NCI-H526 (cell line): ENCODE measurements at regions not wholly inside any gene's neighbourhood (a gene's known extent, or its start where the extent isn't known, plus 50 kb on each side); places are given as distances from the start of the nearest gene placed in this dataset.
"Not testable (repeated sequence)": the region's sequence is repeated elsewhere in the genome, so short reads cannot be mapped to it uniquely, and the experiment has no call there.

ENCODE experiments used
- DNase-seq, 2 experiments: peaks; one replicate each; lab custom pipeline; 2025; lab: John Stamatoyannopoulos, UW

DNA sequence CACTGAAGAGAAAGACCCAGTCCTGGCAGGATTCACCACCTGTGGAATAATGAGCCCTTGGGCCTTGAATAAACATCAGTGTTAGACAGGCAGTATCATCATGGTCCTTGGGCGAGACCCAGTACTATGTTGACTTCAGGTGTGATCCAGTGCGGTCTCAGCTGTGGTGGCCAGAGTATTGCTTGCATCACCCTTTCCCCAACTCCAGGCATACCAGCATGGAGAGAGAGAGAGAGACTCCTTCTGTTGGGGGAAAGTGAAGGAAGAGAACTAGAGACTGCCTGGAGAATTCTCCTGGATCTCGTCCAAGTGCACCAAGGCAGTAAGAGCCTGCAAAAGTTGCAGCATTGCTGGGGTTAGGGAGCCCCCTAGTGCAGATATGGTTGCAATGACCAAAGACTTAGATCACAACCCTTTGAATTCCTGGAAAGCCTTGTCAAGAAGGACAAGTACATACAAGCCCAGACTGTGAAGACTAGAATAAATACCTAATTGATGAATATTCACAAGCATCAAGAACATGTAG lies 61.1 kb upstream of the VAMP7 start:
- peak; percentile 93 to 96 for DNase-seq

DNA sequence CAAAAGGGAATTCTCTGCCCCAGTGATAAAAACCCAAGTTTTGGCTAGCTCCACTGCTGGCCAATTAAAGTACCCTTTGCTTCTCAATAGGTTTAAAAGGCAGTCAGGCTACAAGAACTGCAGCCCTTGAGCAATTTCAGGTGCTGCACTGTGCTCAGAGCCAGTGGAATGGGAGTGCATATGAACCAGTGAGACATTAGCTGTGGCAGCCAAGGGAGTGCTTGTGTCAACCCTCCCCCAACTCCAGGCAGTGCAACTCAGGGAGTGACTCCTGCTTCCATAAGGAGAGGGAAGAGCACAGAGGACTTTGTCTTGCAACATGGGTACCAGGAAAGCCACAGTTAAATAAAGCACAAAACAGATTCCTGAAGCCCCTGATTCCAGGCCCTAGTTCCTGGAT lies 61.6 kb upstream of the VAMP7 start:
- peak in 1 of 2 experiments; percentile 37 for DNase-seq

DNA sequence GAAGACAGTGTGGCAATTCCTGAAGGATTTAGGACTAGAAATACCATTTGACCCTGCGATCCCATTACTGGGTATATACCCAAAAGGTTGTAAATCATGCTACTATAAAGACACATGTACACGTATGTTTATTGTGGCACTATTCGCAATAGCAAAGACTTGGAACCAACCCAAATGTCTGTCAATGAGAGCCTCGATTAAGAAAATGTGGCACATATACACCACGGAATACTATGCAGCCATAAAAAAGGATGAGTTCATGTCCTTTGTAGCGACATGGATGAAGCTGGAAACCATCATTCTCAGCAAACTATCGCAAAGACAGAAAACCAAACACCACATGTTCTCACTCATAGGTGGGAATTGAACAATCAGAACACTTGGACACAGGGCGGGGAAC lies 66.8 kb upstream of the VAMP7 start:
- not testable (repeated sequence) for DNase-seq

DNA sequence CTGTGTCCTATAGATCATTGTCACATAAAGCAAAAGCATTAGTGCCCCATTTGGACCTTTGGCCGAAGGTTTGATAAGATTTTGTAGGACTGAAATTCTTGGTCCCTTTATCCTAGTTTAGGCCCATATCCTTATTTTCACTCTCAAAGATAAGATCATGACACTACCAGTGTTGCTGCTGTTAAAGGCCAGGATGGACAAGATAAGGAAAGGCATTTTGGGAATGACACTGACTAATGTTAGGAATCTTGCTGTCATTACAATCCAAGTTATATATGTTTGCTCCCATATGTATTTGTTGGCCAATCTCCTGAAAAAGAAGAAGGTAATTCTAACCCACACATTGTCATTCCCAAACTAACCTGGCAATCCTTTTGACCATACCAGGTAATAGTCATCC lies 101.3 kb upstream of the VAMP7 start:
- DNase-seq, result no peak

DNA sequence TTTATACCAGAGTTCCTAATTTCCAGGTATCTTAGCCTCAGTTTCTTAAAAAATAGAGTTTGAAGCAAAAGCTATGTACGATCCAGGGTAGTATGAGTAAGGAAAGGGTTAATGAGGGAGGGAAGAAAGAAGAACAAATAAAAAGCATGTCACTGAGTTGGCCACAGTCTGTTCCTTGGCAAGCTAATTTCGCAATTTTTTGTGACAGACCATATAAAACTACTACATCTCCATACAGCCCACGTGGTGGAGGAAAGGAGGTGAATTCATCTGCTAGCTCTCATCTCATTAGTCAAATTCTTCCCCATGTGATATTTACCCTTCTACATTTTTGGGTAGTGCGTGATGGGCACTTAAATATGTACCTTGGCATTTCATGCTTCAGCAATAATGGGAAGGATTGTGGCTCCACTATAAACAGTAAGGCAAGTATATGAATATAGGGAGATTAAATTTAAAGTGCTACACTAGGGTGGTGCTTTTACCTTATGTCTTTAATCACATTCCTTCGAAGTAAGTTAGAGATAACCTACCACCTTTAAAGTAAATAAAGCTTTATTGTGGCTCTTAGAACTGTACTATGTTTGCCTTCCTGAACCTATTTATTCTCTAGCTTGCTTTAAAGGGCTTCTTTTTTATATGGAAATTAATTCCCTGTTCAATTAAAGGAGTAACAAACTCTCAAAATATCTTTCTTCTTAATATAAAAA lies 102.1 kb upstream of the VAMP7 start:
- DNase-seq, result peak; percentile 41 to 43

DNA sequence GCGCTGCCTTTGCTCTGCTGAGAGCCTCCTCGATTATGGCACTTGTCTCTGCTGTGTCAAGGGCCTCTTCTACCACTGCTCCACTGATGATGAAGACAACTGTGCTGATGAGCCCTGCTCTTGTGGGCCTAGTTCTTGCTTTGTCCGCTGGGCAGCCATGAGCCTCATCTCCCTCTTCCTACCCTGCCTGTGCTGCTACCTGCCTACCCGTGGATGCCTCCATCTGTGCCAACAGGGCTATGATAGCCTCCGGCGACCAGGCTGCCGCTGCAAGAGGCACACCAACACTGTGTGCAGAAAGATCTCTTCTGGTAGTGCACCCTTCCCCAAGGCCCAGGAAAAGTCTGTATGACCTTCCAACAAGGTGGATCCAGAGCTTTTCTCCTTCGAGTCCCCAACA lies 106.8 kb upstream of the VAMP7 start:
- no peak for DNase-seq

DNA sequence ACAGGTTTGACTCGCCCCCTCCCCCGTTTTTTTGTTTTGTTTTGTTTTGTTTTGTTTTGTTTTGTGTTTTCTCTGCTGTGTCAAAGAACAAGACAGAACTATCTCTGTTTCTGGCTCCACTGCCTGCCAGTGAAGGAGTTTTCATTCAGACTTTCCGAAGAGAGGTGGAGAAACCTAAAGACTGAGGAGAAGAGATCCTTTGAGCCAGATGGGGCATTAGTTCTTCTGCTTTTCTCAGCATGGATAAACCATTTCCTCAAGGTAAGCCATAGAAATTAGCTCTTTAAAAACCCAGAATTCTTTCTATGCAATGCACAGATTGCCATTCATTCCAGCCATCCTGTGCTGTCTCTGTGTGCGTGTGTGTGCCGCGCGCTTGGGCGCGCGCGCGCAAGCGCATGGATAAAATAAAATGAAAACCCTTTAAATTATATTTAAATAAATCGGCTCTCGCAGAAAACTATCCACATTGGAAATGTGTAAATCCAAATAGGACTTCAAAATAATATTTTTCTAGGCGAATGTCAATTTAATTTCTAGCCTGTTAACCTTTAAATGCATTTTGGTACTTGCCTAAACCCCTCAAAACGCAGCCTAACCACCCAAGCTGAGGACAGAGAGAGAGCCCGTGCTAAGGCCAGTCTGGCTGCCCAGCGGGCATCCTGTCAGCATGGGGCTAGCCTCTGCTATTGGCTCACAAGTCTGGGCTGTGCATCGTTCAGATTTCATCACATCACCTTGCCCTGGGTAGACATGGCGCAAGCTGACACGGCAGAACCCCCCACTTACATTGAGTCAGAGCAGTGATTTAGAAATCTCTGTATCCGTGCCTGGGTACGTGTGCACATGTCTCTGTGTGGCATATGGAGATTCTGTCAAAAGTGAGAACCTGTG lies 113.0 kb upstream of the VAMP7 start:
- no peak for DNase-seq

DNA sequence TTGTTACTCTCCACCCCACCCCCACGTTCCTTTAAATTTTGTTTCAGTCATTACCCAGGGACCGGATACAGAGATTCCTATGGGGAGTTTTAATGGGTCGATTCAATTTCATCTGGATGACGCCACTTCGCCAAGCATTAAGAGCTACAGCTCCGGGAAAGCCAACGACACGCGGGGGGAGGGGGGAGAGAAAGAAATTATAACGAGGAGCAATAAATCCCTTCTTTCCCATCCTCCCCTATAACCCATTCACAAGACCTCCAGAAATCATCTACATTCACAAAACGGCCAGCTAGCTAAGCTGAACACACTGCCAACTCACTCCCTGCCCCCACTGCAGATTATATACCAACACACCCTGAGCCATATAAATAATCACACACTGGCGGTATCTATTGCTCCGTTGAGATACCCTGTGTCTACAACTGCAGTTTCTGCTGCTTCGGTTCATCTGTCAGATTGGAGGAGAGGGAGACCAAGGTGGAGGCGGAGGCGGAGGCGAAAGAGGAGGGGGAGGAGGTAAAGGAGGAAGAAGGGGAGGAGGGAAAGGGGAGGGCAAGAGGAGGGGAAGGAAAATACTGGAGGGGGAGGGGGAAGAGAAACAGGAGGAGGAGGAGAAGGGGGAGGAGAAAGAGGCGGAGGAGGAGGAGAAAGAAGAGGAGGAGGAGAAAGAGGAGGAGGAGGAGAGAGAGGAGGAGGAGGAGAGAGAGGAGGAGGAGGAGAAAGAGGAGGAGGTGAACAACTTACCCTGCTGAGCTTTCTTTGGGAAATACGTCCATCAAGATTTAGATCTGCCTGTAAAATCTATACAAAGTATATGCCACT lies 113.9 kb upstream of the VAMP7 start:
- peak; percentile 74 to 77 for DNase-seq

DNA sequence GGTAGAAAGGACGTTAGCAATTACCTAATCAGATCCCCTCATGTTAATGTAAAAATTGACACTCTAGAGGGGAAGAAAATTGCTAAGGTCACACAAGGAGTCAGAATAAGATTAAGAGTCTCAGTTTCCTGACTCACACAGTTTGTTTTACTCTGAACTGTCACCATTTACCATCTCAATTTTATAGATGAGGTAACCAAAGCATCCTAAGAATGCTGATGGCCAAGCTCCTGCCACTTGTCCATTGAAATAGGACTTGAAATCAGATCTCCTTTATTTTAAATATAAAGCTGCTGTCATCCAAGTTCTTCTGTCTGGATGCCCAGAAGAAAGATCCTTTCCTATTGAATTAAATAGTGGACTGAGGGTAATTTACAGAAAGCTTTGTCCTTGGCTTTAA lies 114.8 kb upstream of the VAMP7 start:
- no peak for DNase-seq

DNA sequence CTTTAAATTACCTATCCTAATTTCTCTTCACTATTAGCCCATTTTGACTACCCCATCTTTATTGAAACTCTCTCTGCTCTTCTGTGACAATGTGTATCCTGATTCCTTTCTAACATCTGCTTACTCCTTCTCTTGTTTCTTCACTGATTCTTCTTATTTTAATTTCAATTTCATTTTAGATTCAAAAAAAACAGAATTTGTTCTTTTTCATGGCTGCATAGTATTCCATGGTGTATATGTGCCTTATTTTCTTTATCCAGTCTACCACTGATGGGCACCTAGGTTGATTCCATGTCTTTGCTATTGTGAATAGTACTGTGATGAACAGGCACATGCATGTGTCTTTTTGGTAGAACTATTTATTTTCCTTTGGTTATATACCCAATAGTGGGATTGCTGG lies 120.0 kb upstream of the VAMP7 start:
- no peak for DNase-seq

DNA sequence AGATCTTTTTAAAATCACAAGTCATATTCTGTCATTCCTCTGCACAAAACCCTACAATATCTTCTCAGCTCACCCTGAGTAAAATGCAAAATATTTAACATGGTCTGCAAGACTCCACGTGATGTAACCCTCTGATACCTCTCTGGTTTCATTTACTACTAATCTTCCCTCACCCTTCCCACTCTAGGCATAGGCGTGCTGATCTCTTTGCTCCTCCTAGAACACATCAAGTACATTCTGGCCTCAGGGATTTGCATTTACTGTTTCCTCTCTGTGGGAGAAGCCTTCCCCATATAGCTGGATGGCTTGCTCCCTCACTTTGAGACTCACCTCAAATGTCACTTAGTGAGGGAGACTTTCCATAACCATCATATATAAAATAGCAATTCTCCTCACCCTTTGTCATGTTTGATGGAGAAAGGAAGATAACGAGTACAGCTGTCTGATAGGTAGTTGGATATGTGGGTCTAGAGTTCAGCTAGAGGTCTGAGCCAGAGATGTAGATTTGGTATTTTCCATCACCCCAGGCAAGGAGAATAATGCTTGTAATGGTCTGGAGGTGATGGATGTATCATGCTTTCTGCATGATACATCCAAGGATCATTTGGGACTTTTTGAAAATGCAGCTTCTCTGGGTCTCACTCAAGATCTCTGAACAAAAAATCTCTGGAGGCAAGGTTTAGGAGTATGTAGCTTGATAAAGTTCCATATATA lies 123.9 kb upstream of the VAMP7 start:
- no peak for DNase-seq

DNA sequence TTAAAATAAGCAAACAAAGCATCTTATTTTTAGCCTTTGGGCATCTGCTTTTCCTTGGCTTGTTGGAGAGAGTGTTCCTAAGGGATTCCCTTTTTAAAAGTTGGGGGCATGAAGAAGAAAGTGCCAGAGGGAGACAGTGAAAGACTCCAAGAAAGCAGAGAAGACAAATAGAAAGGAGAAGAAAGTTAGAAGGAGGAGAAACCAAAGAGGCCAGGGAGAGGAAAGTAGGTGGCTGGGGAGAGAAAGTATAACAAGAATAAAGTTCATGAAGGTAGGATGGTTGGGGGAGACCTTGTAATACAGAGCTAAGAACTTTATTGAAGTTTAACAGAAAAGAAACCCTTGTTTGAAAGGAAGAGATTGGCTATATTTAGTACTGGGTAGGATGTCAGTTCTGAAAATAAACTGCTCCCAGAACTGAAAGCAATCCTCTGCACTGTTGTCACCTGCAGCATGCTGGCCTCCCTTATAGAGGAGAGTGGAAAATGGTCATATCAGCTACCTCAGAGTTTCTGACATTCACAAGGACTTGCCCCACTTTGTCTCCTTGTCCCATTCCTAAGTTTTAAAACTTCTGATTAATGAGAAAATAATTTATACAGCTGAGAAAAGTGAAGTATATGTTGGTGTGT lies 125.3 kb upstream of the VAMP7 start:
- DNase-seq, result no peak

DNA sequence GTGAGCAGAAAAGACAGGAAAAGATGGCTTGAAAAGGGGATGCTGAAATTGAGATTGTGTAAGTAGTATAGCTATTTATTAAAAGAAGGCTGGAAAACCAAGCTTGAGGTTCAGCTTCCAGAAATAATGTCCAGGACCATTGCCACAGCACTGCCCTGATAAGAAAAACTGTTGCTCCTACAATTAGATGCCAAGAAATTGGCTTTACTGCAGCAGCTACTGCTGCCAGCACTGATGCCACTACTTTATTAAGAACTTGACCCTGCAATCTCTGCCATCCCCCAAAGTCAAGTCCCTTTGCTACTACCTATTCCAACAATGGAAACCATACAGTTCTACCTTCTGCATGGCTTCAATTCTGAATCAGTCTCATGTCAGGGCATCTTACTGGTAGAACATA lies 130.0 kb upstream of the VAMP7 start:
- DNase-seq, result no peak

DNA sequence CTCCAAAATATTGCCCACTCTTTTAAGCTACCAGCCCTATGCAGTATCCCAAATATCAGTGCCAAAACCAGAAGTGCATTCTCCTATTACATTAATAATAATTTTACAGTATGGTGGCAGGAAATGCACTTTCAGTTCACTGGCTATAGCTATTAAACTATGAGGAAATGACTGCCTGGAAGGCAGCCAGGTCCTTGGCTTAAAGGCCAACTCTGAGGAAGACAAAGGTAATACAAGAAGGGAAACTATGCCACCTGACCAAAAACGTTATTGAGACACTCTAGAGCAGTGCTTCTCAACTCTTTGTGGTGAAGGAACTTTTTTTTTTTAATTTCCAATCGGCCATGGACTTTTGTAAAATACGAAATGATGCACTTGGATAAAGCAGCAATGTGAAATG lies 133.6 kb upstream of the VAMP7 start:
- DNase-seq, result no peak

DNA sequence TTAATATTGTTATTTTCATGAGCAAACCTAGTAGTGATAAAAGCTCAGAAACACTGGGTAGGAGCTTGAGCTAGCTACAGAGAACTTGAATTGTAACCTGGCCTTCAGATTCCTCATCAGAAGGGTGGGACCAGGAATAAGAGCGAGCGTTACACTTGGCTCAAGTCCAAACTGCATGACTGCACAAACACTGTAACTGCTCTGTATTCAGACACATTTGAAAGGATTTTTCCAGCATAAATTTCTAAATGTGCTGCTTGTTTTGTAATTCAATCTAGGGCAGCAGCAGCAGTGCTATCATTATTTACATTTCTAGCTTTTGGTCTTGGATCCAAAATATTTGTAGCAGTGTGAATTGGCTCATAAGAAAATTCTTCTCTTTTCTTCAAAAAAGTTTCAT lies 133.0 kb upstream of the TMLHE start:
- DNase-seq, result peak; percentile 96 to 98

DNA sequence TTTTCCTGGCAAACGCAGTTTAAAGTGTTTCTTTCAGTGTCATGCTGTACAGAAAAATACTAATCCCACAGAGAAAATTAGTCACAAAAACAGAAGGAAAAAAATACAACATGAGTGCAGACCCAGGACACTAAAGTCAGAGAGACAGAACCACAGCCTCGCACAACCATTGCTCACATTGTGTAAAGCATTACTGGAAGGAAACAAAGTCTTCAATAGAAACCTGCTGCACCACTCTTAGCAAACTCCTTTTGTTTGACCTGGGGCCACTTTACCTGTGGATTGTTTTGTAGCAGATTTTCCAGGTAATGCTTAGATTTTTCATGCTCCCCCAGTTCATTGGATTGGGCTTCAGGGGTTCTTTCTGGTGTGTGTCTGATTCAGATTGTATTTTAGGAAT lies 131.8 kb upstream of the TMLHE start:
- DNase-seq, result peak in 1 of 2 experiments; percentile 23

DNA sequence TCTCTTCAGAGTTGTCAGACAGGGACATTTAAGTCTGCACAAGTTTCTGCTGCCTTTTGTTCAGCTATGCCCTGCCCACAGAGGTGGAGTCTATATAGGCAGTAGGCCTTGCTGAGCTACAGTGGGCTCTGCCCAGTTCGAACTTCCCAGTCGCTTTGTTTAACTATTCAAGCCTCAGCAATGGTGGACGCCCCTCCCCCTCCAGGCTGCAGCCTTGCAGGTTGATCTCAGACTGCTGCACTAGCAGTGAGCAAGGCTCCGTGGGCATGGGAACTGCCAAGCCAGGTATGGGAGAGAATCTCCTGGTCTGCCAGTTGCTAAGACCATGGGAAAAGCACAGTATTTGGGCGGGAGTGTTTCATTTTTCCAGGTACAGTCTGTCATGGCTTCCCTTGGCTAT lies 115.6 kb upstream of the TMLHE start:
- not testable (repeated sequence) for DNase-seq

DNA sequence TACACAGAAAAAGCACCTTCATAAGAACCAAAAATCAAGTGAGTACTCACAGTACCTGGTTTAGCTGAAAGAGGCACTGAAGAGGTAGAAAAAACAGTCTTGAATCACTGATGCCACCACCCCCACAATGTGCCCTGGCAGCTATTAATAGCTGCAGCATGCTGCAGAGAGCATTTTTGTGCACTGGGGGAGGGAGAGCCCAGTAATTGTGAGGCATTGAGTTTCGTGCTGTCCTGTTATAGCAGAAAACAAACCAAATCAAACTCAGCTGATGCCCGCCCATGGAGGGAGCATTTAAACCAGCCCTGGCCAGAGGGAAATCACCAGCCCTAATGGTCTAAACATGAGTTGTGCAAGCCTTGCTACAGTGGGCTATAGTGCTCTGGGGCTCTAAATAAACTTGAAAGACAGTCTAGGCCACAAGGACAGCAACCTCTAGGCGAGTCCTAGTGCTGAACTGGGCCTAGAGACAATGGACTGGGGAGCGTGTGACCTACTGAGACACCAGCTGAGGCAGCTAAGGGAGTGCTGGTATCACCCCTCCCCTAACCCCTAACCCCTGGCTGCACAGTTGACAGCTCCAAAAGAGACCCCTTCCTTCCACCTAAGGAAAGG lies 106.3 kb upstream of the TMLHE start:
- DNase-seq, result no peak

DNA sequence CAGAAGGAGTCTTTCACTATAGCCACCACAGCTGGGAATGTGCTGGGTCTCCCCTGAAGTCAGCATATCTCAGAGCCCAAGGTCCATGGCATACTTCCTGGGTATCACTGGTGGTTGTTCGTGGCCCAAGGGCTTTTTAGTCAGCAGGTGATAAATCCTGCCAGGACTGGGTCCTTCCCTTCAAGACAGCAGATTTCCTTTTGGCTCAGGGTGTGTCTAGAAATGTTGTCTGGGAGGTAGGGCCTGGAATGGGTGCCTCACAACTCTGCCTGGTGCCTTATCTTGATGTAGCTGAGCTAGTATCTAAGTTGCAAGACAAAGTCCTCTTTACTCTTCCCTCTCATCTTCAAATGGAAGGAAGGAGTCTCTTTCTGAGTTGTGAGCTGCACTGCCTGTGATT lies 102.4 kb upstream of the TMLHE start:
- no peak for DNase-seq

DNA sequence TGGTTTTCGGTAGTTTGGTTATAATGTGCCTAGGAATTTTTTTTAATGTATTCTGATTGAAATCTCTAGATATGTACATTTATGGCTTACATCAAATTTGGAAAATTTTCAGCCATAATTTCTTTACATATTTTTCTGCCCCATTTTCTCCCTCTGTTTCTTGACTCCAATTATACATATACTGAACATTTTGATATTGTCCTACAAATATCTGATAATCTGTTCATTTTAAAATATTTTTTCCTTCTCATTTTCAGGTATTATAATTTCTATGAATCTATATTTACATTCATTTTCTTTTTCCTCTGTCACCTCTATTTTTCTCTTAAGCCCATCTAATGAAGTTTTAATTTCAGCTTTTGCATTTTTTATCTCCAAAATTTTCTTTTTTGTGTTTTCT lies 82.7 kb upstream of the TMLHE start:
- DNase-seq, result no peak

DNA sequence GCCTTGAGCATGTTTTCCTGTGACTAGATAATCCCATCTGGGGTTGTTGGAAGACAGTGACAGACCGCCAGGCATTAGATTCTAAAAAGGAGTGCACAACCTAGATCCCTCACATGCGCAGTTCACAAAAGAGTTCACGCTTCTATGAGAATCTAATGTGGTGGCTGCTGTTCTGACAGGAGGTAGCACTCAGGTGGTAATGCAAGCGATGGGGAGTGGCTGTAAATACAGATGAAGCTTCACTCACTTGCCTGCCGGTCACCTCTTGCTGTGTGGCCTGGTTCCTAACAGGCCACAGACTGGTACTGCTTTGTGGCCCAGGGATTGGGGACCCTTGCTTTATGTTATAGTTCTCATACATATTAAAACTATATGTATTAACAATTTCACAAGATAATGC lies 81.9 kb upstream of the TMLHE start:
- no peak for DNase-seq
